AG09309 (cell line): ENCODE measurements at regions not wholly inside any gene's neighbourhood (a gene's known extent, or its start where the extent isn't known, plus 50 kb on each side); places are given as distances from the start of the nearest gene placed in this dataset.

Experiments
- DNase-seq: peaks from one replicate; pipeline ENCODE4 v3.0.0-alpha.2; 2010; ENCODE audit warnings: low read depth
- H3K4me3 ChIP-seq: 2 replicates; pipeline ENCODE4 v1.5.1; 2011; ENCODE audit warnings: mild to moderate bottlenecking, low read depth, low read length, moderate library complexity; ENCODE audit not compliant: control insufficient read depth
- CTCF ChIP-seq: IDR thresholded peaks from 2 replicates; pipeline ENCODE4 v1.5.1; 2011; ENCODE audit warnings: mild to moderate bottlenecking, low read depth, low read length, inconsistent platforms; ENCODE audit not compliant: insufficient read depth, control insufficient read depth; ENCODE audit errors: missing control alignments

- no peak for DNase-seq
- no peak overlapping the region for H3K4me3 ChIP-seq
- no peak for TF ChIP-seq CTCF
These were observed 442.7 kb upstream of the CDH8 start for GRCh38 chr16:62478903-62479458.

- DNase-seq, result no peak
- no peak overlapping the region for H3K4me3 ChIP-seq
- no peak for TF ChIP-seq CTCF
These were observed 441.6 kb upstream of the CDH8 start for GRCh38 chr16:62477796-62478195.

- H3K4me3 ChIP-seq, result no peak overlapping the region
- no peak for DNase-seq
- TF ChIP-seq CTCF, result no peak
These were observed 439.3 kb upstream of the CDH8 start for GRCh38 chr16:62475573-62475972.

- no peak for TF ChIP-seq CTCF
- DNase-seq, result no peak
- no peak overlapping the region for H3K4me3 ChIP-seq
These were observed 426.7 kb upstream of the CDH8 start for GRCh38 chr16:62462971-62463370.

GRCh38 chr16:62450291-62450690, 414.1 kb upstream of the CDH8 start:
- no peak for DNase-seq
- no peak overlapping the region for H3K4me3 ChIP-seq
- no peak for TF ChIP-seq CTCF

- no peak for TF ChIP-seq CTCF
- H3K4me3 ChIP-seq, result no peak overlapping the region
- no peak for DNase-seq
These were observed 409.7 kb upstream of the CDH8 start for GRCh38 chr16:62445909-62446308.

- H3K4me3 ChIP-seq, result no peak overlapping the region
- no peak for TF ChIP-seq CTCF
- no peak for DNase-seq
These were observed 388.0 kb upstream of the CDH8 start for GRCh38 chr16:62424206-62424605.
